DND-41 (cell line): ENCODE measurements at regions not wholly inside any gene's neighbourhood (a gene's known extent, or its start where the extent isn't known, plus 50 kb on each side); places are given as distances from the start of the nearest gene placed in this dataset.

Experiments
- EZH2 ChIP-seq: IDR thresholded peaks from 3 replicates; pipeline ENCODE4 v1.6.1; 2012; ENCODE audit warnings: borderline replicate concordance, low read depth, mild to moderate bottlenecking, moderate library complexity, low read length, inconsistent platforms; ENCODE audit not compliant: severe bottlenecking
- TF ChIP-seq, protein P1 (sequence below): IDR thresholded peaks from 2 replicates; pipeline ENCODE4 v1.5.1; 2012; ENCODE audit warnings: borderline replicate concordance, low read length, moderate library complexity, mild to moderate bottlenecking; ENCODE audit not compliant: poor library complexity, severe bottlenecking; ENCODE audit errors: extremely low read depth

DNA sequence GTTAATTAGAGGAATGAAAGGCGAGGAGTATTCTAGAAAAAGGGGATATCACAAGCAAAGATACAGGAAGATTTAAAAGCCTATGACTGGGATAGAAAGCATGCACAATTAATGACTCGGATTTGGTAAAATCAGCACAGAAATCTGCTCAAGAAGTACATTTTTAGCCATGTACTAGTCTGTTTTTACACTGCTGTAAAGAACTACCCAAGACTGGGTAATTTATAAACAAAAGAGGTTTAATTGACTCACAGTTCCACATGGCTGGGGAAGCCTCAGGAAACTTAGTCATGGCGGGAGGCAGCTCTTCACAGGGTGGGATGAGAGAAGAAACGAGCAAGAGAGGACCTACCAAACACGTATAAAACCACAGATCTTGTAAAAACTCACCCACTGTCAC lies 716.3 kb upstream of the MDGA2 start:
- TF ChIP-seq, protein P1, sequence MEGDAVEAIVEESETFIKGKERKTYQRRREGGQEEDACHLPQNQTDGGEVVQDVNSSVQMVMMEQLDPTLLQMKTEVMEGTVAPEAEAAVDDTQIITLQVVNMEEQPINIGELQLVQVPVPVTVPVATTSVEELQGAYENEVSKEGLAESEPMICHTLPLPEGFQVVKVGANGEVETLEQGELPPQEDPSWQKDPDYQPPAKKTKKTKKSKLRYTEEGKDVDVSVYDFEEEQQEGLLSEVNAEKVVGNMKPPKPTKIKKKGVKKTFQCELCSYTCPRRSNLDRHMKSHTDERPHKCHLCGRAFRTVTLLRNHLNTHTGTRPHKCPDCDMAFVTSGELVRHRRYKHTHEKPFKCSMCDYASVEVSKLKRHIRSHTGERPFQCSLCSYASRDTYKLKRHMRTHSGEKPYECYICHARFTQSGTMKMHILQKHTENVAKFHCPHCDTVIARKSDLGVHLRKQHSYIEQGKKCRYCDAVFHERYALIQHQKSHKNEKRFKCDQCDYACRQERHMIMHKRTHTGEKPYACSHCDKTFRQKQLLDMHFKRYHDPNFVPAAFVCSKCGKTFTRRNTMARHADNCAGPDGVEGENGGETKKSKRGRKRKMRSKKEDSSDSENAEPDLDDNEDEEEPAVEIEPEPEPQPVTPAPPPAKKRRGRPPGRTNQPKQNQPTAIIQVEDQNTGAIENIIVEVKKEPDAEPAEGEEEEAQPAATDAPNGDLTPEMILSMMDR: no peak
- no peak for TF ChIP-seq EZH2
